Fibroblast of lung (primary cell): ENCODE measurements at regions not wholly inside any gene's neighbourhood (a gene's known extent, or its start where the extent isn't known, plus 50 kb on each side); places are given as distances from the start of the nearest gene placed in this dataset.

ENCODE experiments used
- DNase-seq, 2 donors: peaks; one replicate each; pipeline versions ENCODE4 v3.0.0 to v3.0.0-alpha.2; 2010; ENCODE audit warnings: low read depth in 2 of 2
- H2AFZ ChIP-seq: 2 replicates; pipeline ENCODE4 v1.5.1; 2012; ENCODE audit warnings: low read length, control low read depth, inconsistent platforms
- H3K27ac ChIP-seq: 2 replicates; pipeline ENCODE4 v1.5.1; 2011; ENCODE audit warnings: low read length, control low read depth; ENCODE audit not compliant: insufficient read depth
- H3K27me3 ChIP-seq: 2 replicates; pipeline ENCODE4 v1.5.1; 2011; ENCODE audit warnings: mild to moderate bottlenecking, low read length; ENCODE audit not compliant: control insufficient read depth, insufficient read depth
- H3K36me3 ChIP-seq: 2 replicates; pipeline ENCODE4 v1.5.1; 2011; ENCODE audit warnings: low read length; ENCODE audit not compliant: control insufficient read depth, insufficient read depth
- H3K4me1 ChIP-seq: 2 replicates; pipeline ENCODE4 v1.5.1; 2011; ENCODE audit warnings: low read length; ENCODE audit not compliant: control insufficient read depth, insufficient read depth; ENCODE audit errors: extremely low read depth
- H3K4me2 ChIP-seq: 2 replicates; pipeline ENCODE4 v1.5.1; 2011; ENCODE audit warnings: low read length, control low read depth; ENCODE audit not compliant: insufficient read depth; ENCODE audit errors: extremely low read depth
- H3K4me3 ChIP-seq, 4 experiments: fragments of 200-600 bp in 1 of 4; sonication (generic) in 1 of 4; replicated peaks in 1 of 4; 2 replicates each; pipeline ENCODE4 v1.5.1; 2011 to 2016; ENCODE audit warnings: low read length in 4 of 4, low read depth in 3 of 4, mild to moderate bottlenecking in 3 of 4, control low read depth in 2 of 4, inconsistent platforms in 1 of 4, mixed read lengths in 1 of 4; ENCODE audit not compliant: insufficient read depth in 1 of 4; ENCODE audit errors: control extremely low read depth in 1 of 4
- H3K79me2 ChIP-seq: 2 replicates; pipeline ENCODE4 v1.5.1; 2012; ENCODE audit warnings: mild to moderate bottlenecking, low read length, inconsistent platforms; ENCODE audit not compliant: control insufficient read depth, insufficient read depth
- H3K9ac ChIP-seq: 2 replicates; pipeline ENCODE4 v1.5.1; 2011; ENCODE audit warnings: mild to moderate bottlenecking, low read length, control low read depth; ENCODE audit not compliant: insufficient read depth
- H3K9me3 ChIP-seq: 2 replicates; pipeline ENCODE4 v1.5.1; 2012; ENCODE audit warnings: low read depth, low read length; ENCODE audit not compliant: control insufficient read depth, insufficient read depth
- H4K20me1 ChIP-seq: 2 replicates; pipeline ENCODE4 v1.5.1; 2011; ENCODE audit warnings: low read length; ENCODE audit not compliant: control insufficient read depth, insufficient read depth; ENCODE audit errors: extremely low read depth
- EZH2 ChIP-seq: IDR thresholded peaks from 2 replicates; pipeline ENCODE4 v1.5.1; 2012; ENCODE audit warnings: low read length, control low read depth, mild to moderate bottlenecking; ENCODE audit errors: missing control alignments
- TF ChIP-seq, protein P1 (sequence below), 2 donors: IDR thresholded peaks in 1 of 2; conservative IDR thresholded peaks in 1 of 2; 1 replicate in 1 of 2; 2 replicates in 1 of 2; pipeline ENCODE4 v1.5.1; 2011 to 2012; ENCODE audit warnings: low read length in 2 of 2, control low read depth in 1 of 2, inconsistent platforms in 1 of 2, low read depth in 1 of 2, mild to moderate bottlenecking in 1 of 2

DNA sequence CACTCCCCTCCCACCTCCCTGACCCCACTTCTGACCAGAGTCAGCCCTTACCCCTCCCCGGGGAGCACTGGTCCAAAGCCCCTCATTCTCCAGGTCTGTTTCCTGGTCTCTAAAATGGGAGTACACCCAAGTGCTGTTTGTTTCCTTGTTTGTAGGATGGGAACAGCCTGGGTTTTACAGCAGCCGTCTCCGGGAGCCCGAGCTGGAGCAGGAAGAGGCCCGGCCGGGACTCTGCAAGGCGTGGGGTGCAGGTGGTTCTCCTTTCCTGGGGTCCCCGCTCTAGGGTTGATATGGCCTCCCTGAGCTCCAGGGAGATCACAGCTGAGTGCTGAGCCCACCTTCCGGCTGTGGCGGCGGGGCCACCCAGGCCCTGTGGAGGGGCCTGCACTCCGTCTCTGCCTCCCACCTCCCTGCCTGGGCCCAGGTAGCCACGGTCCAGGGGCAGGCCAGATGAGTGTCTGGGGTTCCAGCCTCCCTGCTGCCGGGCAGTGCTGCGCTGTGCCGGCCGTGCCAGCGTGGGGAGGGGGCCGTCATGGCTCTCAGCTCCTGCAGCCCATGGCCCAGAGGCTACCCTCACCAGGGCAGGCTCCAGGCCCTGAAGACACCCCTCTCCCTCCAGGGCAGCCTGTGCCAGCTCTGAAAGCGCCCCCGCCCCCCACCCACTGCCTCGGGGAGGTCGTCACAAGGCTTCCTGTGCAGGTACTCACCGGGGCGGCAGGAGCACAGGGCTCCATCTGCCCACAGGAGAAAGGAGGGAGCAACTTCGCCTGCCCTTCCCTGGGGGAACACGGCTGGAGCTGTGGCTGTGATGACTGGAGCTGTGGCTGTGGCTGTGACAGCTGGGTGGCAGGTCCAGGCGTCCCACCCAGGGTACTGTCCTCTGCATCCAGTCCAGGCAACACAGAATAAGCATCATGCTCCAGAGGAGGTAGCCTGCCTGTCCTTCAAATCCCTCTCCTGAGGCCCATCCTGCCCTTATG is 98.8 kb downstream of the ADRA2C start:
- H3K4me1 ChIP-seq: no peaks in the 10 kb centered on the region
- no peak overlapping the region for H3K4me2 ChIP-seq
- H4K20me1 ChIP-seq: no peaks in the 10 kb centered on the region
- no peak for DNase-seq
- TF ChIP-seq, protein P1, sequence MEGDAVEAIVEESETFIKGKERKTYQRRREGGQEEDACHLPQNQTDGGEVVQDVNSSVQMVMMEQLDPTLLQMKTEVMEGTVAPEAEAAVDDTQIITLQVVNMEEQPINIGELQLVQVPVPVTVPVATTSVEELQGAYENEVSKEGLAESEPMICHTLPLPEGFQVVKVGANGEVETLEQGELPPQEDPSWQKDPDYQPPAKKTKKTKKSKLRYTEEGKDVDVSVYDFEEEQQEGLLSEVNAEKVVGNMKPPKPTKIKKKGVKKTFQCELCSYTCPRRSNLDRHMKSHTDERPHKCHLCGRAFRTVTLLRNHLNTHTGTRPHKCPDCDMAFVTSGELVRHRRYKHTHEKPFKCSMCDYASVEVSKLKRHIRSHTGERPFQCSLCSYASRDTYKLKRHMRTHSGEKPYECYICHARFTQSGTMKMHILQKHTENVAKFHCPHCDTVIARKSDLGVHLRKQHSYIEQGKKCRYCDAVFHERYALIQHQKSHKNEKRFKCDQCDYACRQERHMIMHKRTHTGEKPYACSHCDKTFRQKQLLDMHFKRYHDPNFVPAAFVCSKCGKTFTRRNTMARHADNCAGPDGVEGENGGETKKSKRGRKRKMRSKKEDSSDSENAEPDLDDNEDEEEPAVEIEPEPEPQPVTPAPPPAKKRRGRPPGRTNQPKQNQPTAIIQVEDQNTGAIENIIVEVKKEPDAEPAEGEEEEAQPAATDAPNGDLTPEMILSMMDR (conservative IDR thresholded peaks at IDR 0.05 in 1 of 2, IDR thresholded peaks at IDR 0.05 in 1 of 2; ENCODE audit: low read depth in 1 of 2, low read length in 2 of 2): no peak
- TF ChIP-seq EZH2: no peak
- no peak overlapping the region for H2AFZ ChIP-seq
- H3K27me3 ChIP-seq: peaks cover 4% of the 10 kb centered on the region
- no peak overlapping the region for H3K27ac ChIP-seq
- no peaks in the 10 kb centered on the region for H3K9me3 ChIP-seq
- no peaks in the 10 kb centered on the region for H3K36me3 ChIP-seq
- H3K4me3 ChIP-seq: no peak overlapping the region
- H3K79me2 ChIP-seq: no peaks in the 10 kb centered on the region
- H3K9ac ChIP-seq: no peak overlapping the region

DNA sequence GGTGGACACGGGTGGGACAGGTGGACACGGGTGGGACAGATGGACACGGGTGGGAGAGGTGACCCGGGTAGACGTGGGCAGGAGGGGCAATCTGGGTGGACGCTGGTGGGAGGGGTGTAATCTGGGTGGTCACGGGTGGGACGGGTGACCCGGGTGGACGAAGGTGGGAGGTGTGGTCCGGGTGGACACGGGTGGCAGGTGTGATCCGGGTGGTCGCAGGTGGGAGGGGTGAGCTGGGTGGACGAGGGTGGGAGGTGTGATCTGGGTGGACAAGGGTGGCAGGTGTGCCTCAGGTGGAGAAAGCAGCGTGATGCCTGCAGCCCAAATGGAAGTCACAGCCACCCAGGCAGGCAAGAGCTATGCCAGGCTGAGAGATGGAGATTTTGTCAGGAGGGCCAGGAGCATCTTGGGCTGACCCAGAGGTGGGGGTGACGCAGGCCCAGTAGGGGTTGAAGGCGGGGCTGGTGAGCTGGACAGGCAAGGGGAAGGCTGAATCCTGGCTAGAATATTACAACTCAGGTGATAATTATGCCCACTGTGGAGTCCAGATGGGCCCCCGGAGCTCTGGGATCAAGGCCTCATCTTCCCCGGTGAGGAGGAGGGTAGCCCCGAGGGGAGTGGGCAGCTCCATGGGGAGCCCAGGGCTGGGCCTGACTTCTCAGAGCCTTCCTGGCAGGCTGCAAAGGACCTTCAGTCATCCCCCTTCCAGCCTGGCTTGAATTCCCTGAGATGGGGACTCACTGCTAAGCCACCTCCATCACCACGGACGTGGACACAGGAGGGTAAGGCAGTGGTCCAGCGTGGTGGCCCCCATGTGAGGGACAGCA is 100.0 kb downstream of the ADRA2C start:
- no peaks in the 10 kb centered on the region for H3K4me1 ChIP-seq
- no peaks in the 10 kb centered on the region for H3K9me3 ChIP-seq
- peaks cover 10% of the 10 kb centered on the region for H3K27me3 ChIP-seq
- H3K4me3 ChIP-seq: no peak overlapping the region
- H3K4me2 ChIP-seq: no peak overlapping the region
- DNase-seq: no peak
- H3K36me3 ChIP-seq: no peaks in the 10 kb centered on the region
- H3K79me2 ChIP-seq: no peaks in the 10 kb centered on the region
- no peak overlapping the region for H3K27ac ChIP-seq
- H4K20me1 ChIP-seq: no peaks in the 10 kb centered on the region
- H3K9ac ChIP-seq: no peak overlapping the region
- H2AFZ ChIP-seq: no peak overlapping the region
- no peak for TF ChIP-seq EZH2
- TF ChIP-seq, protein P1 (conservative IDR thresholded peaks at IDR 0.05 in 1 of 2, IDR thresholded peaks at IDR 0.05 in 1 of 2; ENCODE audit: low read depth in 1 of 2, low read length in 2 of 2): no peak

DNA sequence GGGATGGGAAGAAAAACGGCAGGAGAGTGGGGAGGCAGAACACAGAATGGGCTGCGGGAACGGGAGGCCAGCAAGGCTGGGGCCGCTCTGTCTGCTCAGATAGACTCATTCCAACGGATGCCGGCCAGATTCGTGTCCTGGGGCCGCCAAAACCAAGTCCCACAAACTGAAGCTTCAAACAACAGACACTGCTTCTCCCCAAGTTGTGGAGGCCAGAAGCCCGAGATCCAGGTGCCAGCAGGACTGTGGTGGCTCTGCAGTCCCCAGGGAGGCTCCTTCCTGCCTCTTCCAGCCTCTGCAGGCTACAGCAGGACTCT is 100.6 kb downstream of the ADRA2C start:
- DNase-seq: no peak
- H3K4me2 ChIP-seq: no peak overlapping the region
- H2AFZ ChIP-seq: no peak overlapping the region
- H3K79me2 ChIP-seq: no peaks in the 10 kb centered on the region
- H3K27ac ChIP-seq: no peak overlapping the region
- no peak overlapping the region for H3K9ac ChIP-seq
- peaks cover 14% of the 10 kb centered on the region for H3K27me3 ChIP-seq
- TF ChIP-seq, protein P1 (conservative IDR thresholded peaks at IDR 0.05 in 1 of 2, IDR thresholded peaks at IDR 0.05 in 1 of 2; ENCODE audit: low read depth in 1 of 2, low read length in 2 of 2): no peak
- TF ChIP-seq EZH2: no peak
- no peaks in the 10 kb centered on the region for H3K9me3 ChIP-seq
- no peaks in the 10 kb centered on the region for H3K4me1 ChIP-seq
- no peak overlapping the region for H3K4me3 ChIP-seq
- H4K20me1 ChIP-seq: no peaks in the 10 kb centered on the region
- no peaks in the 10 kb centered on the region for H3K36me3 ChIP-seq
